GM12865 (cell line): ENCODE measurements at regions not wholly inside any gene's neighbourhood (a gene's known extent, or its start where the extent isn't known, plus 50 kb on each side); places are given as distances from the start of the nearest gene placed in this dataset.

Experiments
- DNase-seq: peaks from one replicate; pipeline ENCODE4 v3.0.0; 2010; ENCODE audit warnings: low read depth
- H3K4me3 ChIP-seq: 2 replicates; pipeline ENCODE4 v1.5.1; 2011; ENCODE audit warnings: mild to moderate bottlenecking, low read depth, low read length, control low read depth
- TF ChIP-seq, protein P1 (sequence below): IDR thresholded peaks from 2 replicates; pipeline ENCODE4 v1.5.1; 2011; ENCODE audit warnings: low read length, control low read depth, low read depth, inconsistent platforms; ENCODE audit not compliant: insufficient read depth; ENCODE audit errors: missing control alignments

DNA sequence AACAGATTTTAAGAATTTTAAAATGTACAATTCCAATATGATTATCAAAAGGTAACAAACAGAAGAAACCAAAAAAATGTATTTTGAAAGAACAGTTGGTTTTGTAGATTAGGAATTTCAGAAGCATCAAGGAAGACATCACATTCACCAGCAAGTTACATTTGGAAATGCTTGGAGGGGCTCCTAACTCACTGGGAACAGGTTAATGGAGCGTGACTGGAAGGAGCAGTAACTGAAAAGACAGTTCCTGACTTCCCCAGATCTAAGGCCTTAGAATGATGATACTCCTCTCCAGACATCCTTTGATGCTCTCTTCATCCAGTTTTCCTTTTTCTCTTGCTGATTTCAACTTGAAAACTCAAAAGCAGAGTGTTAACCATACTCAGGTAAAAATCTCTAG is 220.0 kb upstream of the EGLN3 start:
- H3K4me3 ChIP-seq = no peak overlapping the region
- DNase-seq = no peak
- TF ChIP-seq, protein P1, sequence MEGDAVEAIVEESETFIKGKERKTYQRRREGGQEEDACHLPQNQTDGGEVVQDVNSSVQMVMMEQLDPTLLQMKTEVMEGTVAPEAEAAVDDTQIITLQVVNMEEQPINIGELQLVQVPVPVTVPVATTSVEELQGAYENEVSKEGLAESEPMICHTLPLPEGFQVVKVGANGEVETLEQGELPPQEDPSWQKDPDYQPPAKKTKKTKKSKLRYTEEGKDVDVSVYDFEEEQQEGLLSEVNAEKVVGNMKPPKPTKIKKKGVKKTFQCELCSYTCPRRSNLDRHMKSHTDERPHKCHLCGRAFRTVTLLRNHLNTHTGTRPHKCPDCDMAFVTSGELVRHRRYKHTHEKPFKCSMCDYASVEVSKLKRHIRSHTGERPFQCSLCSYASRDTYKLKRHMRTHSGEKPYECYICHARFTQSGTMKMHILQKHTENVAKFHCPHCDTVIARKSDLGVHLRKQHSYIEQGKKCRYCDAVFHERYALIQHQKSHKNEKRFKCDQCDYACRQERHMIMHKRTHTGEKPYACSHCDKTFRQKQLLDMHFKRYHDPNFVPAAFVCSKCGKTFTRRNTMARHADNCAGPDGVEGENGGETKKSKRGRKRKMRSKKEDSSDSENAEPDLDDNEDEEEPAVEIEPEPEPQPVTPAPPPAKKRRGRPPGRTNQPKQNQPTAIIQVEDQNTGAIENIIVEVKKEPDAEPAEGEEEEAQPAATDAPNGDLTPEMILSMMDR = no peak

DNA sequence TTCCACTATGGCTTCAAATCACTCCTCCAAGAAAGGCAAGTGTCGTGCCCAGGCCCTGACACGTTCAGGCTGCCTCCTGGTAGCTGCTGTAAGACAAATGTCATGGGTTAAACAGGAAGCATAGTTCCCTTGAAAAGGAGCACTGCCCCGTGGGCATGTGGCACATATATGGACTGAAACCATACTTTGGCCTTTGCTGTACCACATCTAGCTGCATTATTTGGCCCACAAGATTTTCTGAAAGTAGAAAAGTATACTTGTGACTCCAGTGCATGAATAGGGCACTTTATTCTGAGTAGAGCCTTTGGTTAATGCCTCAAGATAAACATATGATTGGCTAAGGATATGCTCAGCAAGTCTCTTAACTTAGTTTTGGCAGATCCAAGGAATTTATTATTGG is 218.7 kb upstream of the EGLN3 start:
- no peak overlapping the region for H3K4me3 ChIP-seq
- TF ChIP-seq, protein P1 = no peak
- DNase-seq = no peak

DNA sequence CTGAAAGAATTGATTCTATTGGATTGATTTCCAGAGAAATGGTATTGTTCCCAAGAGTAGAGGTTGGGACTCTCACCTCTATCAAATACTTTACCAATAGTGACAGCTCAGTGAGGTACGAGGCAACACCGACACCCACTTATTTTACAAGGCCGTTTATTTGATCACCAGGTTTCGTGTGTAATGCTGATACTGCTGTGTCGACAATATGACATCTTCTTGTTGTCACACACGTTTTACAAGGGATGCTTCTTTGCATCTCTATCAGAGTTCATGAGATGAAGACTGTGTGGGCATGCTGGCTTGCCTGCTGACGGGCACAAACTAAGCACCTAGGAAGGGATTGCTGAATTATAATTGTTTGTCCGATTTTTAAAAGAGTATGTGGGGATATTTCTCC is 217.8 kb upstream of the EGLN3 start:
- no peak for DNase-seq
- TF ChIP-seq, protein P1 = no peak
- no peak overlapping the region for H3K4me3 ChIP-seq

GRCh38 chr14:34165847-34166350 is 215.0 kb upstream of the EGLN3 start:
- DNase-seq = no peak
- H3K4me3 ChIP-seq = no peak overlapping the region
- TF ChIP-seq, protein P1 = no peak

- no peak for DNase-seq
- no peak overlapping the region for H3K4me3 ChIP-seq
- TF ChIP-seq, protein P1 = no peak
Measured at GRCh38 chr14:34164162-34164864, 213.4 kb upstream of the EGLN3 start.

DNA sequence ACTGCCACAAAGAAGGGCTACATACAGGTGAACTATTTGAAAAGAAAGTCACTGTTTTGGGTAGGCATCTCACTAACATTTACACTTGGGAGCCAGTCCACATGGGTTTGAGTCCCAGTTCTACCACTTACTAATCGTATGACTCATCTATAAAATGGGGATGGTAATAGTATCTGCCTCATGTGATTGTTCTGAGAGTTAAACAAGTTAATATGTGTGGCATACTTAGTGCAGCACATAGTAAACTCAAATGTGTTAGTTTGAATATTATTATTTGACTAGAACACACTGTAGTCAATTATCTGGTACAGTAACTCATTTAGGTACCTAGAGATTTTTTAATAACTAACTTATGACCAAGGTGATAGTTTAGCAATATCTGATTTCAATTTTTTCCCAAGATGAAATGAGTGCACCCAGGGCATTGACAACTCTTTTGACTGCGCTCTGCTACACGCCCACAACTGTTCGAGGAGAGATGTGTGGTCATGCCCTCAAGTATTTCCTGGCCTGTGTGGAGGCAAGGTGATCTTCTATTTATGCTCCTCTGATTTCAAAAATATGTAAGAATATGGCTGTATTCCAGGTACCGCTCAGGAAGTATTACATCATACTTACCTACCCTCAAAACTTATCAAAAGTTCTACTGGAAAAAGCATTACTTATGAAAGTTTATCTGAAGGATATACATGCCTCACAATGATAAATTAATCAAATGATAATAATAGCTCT is 210.6 kb upstream of the EGLN3 start:
- TF ChIP-seq, protein P1 = no peak
- no peak for DNase-seq
- no peak overlapping the region for H3K4me3 ChIP-seq
